NCI-H2196 (cell line): ENCODE measurements at regions not wholly inside any gene's neighbourhood (a gene's known extent, or its start where the extent isn't known, plus 50 kb on each side); places are given as distances from the start of the nearest gene placed in this dataset.
"Not testable (repeated sequence)": the region's sequence is repeated elsewhere in the genome, so short reads cannot be mapped to it uniquely, and the experiment has no call there.

Experiments
- DNase-seq: peaks from one replicate; lab custom pipeline; 2025; ENCODE audit not compliant: unreplicated experiment; lab: John Stamatoyannopoulos, UW

- DNase-seq = no peak
Observed at GRCh38 chr13:61592489-61592888, 176.8 kb upstream of the PCDH20 start.

GRCh38 chr13:61575973-61576372 is 160.3 kb upstream of the PCDH20 start:
- DNase-seq = no peak

GRCh38 chr13:61563645-61564044 is 148.0 kb upstream of the PCDH20 start:
- DNase-seq = no peak

- DNase-seq = no peak
Observed at GRCh38 chr13:61546911-61547310, 131.3 kb upstream of the PCDH20 start.

- DNase-seq = no peak
Observed at GRCh38 chr13:61546413-61546812, 130.8 kb upstream of the PCDH20 start.

- DNase-seq = no peak
Observed at GRCh38 chr13:61536433-61536832, 120.8 kb upstream of the PCDH20 start.

GRCh38 chr13:61531383-61532065 is 115.9 kb upstream of the PCDH20 start:
- DNase-seq = no peak

GRCh38 chr13:61519214-61519613 is 103.6 kb upstream of the PCDH20 start:
- not testable (repeated sequence) for DNase-seq

- DNase-seq = no peak
Observed at GRCh38 chr13:61508936-61509335, 93.3 kb upstream of the PCDH20 start.

- no peak for DNase-seq
Observed at GRCh38 chr13:61500176-61500575, 84.5 kb upstream of the PCDH20 start.

GRCh38 chr13:61495648-61496047 is 80.0 kb upstream of the PCDH20 start:
- DNase-seq = no peak

GRCh38 chr13:61493556-61493955 is 77.9 kb upstream of the PCDH20 start:
- DNase-seq = not testable (repeated sequence)

- DNase-seq = no peak
Observed at GRCh38 chr13:61486496-61486895, 70.8 kb upstream of the PCDH20 start.

- DNase-seq = no peak
Observed at GRCh38 chr13:61485128-61485765, 69.6 kb upstream of the PCDH20 start.

GRCh38 chr13:61477619-61478018 is 62.0 kb upstream of the PCDH20 start:
- DNase-seq = no peak

- no peak for DNase-seq
Observed at GRCh38 chr13:61470786-61471185, 55.1 kb upstream of the PCDH20 start.

GRCh38 chr13:61466280-61466679 is 50.6 kb upstream of the PCDH20 start:
- DNase-seq = no peak
